Activated gamma-delta T cell (primary cell): ENCODE measurements at regions not wholly inside any gene's neighbourhood (a gene's known extent, or its start where the extent isn't known, plus 50 kb on each side); places are given as distances from the start of the nearest gene placed in this dataset.
"Not testable (repeated sequence)": the region's sequence is repeated elsewhere in the genome, so short reads cannot be mapped to it uniquely, and the experiment has no call there.

Experiments
- DNase-seq: peaks from one replicate; lab custom pipeline; 2025; lab: John Stamatoyannopoulos, UW

DNA sequence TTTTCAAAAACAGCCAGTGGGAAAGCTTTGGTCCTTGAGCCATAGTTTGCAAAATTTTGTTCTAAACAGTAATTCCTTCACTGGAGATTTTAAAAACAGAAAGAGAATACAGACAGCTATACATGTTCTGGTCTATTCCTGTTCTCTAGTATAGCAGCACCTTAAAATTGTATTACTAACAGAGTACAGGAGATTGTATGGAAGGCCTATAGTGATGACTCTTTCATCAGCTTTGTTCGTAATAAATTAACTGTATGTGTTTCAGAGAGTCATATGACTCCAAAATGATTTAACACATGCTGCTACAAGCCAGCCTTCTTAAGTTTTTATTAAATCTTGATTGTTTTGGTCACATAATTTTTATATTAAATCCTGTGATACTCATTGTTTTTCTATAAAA, 1124.6 kb upstream of the FAM98A start:
- DNase-seq = no peak

DNA sequence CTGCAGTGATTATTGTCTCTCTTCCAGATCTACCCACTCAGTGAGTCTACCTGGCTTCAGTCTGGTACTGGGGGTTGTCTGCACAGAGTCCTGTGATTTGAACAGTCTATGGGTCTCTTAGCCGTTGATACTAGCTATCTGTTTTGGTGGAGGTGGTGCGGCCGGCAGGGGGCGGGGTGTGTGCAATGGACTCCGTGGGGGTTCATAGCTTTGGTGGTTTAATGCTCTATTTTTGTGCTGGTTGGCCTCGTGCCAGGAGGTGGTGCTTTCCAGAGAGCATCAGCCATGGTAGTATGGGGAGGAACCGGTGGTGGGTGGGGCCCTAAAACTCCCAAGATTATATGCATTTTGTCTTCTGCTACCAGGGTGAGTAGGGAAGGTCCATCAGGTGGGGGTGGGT, 1120.1 kb upstream of the FAM98A start:
- DNase-seq = no peak

DNA sequence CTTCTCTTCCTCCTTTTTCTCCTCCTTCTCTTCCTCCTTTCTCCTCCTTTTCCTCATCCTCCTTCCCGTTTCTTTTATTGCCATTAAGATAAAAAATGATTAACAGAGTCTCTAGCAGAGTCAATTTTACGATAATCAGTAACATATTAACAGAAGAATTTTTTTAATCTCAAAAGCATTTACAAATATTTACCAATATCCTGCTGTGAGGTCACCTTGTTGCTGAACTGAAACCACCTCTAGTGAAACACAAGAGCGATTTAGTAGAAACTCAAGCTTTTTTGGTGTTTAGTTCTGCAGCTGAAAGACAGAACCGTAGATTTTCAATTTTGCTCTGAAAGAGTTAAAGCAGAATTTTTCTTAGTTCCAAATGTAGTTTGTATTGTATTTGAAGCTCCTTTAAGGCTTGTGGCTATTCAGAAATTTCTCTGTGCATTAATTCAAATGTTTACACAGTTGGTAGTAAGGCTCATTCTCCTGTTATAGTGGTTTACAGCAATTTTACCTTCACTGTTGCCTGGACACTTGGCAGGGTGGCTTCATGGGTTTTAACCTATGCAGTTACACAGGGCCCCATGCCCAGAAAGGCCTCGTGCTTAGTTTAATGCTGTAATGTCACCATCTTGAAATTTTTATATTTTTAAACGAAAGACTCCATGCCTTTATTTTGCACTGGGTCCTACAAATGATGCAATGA, 1106.6 kb upstream of the FAM98A start:
- no peak for DNase-seq

DNA sequence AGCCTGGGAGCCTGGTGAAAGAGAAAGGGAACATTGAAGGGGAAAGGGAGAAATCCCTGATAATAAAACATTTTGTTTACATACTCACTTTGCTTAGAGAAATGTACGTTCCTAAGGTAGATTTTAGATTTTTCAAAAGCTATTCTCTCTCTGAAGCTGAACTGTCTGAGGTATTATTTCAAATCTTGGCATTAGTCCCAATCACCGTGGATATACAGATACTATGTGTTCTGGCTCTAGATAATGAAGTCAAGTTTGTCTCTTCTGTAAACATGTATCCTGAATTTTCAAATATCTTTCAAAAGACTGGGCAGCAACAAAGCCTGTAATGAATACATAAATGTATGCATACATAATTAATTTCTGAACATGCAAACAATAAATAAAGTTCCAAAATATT, 1104.2 kb upstream of the FAM98A start:
- no peak for DNase-seq

DNA sequence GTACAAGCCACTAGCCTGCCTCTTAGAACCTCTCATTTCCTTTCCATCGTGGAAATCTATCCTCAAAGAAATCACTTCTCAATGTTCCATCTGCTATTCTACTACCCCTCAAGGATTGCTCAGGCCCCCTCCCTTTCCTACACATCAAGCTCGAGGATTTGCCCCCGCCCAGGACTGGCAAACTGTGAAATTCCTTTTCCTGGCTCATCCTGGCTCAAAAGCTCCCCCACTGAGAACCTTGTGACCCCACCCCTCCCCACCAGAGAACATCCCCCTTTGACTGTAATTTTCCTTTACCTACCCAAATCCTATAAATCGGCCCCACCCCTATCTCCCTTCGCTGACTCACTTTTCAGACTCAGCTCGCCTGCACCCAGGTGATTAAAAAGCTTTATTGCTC, 1103.3 kb upstream of the FAM98A start:
- not testable (repeated sequence) for DNase-seq

DNA sequence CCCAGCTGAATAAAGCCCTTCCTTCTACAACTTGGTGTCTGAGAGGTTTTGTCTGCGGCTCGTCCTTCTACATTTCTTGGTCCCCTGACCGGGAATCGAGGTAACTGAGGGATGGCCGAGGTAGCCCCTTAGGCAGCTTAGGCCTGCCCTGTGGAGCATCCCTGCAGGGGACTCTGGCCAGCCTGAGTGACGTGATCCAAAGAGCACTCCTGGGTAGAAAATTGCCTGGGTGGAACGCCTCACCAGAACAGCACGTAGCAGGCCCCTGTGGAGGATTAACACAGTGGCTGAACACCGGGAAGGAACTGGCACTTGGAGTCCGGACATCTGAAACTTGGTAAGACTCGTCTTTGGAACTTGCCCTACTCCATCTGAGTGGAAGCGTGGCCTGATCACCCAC, 1078.5 kb upstream of the FAM98A start:
- not testable (repeated sequence) for DNase-seq

DNA sequence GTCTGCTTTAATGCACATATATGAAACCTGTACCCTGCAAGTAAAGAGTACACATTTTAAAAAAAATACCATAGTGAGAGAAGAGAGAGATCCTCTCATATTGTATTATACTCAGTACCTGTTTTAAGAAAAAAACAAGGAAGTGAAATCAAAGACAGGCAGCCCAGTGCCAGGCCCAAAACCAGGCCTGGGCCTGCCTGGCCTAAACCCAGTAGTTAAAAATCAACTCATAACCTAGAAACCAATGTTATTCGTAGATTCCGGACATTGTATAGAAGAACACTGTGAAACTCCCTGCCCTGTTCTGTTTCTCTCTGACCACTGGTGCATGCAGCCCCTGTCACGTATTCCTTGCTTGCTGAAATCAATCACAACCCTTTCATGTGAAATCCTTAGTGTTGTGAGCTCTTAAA, 1078.0 kb upstream of the FAM98A start:
- DNase-seq = not testable (repeated sequence)

DNA sequence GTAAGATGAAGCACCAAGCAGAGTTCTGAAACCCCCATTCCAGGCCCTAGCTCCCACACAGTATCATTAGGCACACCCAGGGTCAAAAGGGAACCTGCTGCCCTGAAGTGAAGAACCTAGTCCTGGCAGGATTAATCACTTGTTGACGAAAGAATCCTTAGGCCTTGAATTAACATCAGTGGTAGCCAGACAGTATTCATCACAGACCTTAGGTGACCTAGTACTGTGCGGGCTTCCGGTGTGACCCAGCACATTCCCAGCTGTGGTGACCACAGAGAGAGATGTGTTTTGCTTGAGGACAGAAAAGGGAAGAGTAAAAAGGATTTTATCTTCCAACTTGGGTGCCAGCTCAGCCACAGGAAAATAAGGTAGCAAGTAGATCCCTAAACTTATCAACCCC, 1071.4 kb upstream of the FAM98A start:
- DNase-seq = no peak

DNA sequence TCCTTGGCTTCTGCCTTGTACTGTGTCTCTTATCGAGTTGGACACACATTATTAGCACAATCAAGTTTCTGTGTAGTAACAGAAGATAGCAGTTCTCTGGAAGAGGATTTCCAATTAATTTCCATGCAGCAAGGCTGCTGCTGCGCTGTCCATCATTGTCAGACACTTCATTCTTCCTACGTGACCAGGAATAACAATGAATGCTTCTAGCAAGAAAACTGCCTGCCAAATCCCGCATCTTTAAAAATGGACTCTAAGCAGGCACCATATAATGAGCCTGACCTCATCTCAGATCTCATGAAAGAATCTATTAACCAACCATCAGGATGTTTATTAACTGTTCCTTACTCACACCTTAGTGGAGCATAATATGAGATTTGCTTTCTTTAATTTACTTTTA, 1067.7 kb upstream of the FAM98A start:
- DNase-seq = no peak

DNA sequence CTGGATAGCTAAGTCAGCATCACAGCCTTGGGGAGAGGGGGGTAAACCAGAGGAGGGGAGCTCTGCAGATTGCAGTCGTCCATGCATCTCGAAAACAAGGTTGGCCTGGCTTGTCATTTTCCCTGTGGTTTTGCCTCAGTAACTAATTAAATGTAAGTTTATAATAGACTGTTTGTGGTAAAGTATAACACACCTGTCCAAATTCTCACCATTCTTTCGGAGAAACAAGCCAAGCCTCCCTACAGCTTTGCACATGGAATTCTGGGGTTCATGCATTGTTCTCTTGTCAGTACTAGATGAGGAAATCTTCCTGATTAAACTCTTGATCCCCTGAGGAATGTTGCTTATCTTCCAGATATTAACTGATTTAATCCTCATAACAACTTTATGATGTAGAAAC, 1065.2 kb upstream of the FAM98A start:
- DNase-seq = no peak

DNA sequence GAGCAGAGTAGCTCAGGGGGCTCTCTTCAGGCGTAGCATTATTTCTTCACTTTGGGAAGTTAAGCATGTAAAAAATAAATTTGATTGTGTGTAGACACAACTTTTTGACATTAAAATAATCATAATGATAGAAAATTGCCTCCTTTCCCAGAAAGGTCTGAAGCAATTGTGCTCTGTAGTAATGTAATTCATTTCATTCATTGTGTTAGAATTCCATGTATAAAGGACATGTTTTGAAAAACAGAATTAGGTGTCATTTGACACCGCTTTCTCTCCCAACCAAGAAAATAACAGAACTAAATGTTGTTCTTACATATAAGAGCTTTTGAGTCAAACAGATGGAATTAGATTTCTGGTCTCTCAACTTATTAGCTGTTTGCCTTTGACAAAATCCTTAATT, 1064.2 kb upstream of the FAM98A start:
- no peak for DNase-seq

DNA sequence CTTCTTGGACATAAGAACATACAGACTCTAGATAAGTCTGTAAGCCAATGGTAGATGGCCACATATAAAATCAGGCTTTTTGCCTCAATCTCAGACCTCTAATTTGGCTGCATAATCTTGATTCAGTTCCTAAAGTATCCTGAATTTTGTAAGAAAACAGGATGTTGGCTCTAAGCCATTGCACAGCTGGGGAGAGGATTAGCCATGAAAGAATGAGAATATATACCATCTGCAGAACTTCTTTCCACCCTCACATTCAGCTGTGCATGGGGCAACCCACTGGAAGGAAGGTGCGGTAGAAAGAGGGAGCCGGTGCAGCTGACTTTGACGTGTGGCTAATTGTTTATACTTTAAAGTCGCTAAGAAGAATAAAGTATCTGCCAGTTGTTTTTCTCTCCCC, 1061.6 kb upstream of the FAM98A start:
- no peak for DNase-seq

DNA sequence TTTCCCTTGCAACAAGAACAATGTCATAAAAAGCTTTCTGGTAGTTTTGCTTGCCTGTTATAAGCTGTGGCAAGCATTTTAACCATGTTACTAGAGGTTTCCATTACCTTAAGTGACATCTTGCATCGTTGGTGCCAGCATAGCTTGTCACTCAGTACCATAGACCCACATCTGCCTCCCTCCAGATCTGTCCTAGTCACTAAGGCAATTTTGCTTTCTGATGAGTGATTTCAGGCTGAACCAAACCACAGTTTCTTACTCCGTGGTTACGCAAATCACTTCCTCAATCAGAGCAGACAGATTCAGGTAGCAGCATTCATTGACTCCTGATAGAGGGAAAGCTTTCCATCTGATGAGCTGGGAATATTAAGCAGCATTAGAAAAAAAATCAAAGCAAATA, 1057.5 kb upstream of the FAM98A start:
- no peak for DNase-seq

DNA sequence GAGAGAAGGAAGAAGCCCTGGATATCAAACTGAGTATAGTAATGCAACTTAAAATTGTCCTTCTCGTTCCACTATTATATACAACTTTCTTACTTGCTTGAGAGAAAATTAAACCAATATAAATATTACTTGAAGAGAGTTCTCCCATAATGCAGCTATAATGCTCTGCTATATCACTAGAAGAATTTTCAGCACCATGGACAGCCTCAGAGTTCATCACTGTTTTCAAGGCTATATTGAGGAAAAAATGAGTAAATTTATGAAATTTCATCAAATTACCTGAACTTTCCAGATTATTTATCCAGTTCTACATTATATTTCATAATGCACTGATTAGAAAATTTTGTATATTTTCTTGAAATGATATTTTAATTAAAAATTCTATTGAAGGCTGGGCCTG, 1053.5 kb upstream of the FAM98A start:
- DNase-seq = no peak

DNA sequence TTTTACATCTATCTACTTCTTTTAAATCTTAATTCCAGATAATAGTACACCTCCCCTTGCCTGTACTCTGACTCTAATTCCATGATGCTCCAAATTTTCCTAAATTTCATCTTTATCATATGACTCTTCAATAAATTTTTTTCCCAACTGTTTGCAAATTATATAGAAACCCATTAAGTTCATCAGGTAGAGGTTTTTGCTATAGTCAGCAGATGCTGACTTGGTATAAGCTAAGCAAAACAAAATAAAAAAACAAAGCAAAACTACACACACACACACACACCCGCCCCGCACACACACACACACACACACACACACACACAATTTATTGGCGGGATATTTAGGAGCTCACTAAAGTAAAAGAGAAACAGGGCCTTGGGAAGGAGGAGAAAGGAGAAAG, 1047.8 kb upstream of the FAM98A start:
- DNase-seq = no peak

DNA sequence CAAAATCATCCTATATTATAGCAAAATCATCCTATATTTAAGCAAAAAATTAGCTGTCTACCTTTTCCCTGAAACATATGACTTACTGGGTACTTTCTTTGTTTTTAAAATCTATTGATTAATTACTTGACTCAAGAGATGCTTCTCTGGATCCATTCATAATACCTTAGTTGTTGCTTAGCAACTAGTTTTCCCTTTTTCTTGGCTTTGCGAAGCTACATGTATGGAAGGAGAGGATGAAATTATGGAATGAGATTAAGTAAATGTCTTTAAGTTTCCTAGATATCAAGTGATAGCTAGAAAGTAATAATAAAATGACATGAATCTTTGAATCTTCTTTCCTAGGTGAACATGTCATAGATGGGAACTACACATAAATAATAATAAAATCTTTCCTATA, 1033.2 kb upstream of the FAM98A start:
- no peak for DNase-seq

DNA sequence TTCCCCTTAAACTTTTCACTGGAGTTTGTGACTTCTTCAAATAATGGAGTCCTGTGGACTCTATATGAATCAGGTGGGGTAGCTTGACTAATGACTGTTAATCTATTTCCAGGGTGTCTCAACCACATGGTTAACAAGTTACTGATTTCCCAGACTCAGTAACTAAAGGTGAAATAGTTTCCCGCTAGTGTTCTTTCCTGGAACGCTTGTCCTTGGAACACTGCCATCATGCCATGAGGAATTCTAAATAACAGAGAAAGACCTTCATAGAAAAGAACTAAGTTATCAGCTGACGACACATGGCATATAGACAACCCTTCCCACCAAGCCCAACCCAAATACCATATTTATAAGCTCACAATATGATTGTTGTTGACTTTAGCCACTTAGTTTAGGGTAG, 1027.9 kb upstream of the FAM98A start:
- no peak for DNase-seq

DNA sequence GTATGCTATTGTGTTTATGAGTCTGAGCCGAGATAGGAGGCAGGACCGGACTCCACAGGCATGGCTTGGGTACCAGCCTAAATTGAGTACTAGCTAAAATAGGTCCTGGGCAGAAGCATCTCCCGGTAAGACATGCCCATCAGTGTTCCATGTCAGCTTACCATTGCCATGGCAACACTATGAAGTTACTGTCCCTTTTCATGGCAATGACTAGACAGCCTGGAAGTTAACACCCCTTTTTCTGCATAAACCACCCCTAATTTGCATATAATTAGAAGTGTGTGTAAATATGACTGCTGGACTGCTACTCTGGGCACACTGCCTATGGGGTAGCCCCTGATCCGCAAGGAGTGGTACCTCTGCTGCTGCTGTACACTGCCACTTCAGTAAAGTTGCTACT, 1005.1 kb upstream of the FAM98A start:
- no peak for DNase-seq

DNA sequence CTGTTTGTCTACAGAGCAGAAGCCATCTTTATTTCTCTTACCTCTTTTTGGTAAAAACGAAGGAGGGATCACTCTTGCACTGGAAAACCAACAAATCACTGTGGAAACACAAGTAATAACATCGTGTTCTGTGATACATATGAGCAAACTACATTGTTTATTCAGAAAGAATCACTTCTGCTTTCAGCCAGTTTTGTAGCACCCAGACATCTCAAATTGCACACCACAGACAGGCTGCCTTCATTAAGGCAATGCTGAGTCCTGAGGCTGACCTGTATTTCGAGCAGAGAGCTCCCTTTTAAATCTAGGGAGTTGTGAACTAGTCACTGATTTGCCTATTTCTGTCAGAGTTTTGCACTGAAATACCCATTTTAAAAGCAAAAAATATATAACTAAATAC, 1003.2 kb upstream of the FAM98A start:
- no peak for DNase-seq

DNA sequence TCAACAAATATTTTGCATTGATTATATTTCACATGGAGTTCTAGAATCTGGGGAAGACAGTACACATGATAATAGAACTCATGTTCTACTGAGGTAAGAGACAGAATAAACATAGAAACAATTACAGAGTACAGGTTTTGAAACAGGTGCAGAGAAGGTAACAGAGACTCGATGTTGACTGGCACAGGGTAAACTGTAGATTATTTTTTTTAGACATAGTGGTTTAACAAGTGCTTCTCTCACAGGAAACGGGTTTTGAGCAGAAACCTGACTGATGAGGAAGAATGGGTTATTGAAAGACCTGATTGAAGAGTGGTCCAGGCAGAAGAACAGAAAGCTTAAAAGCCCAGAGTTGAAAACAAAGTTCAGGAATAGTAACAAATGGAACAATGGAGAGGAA, 1002.5 kb upstream of the FAM98A start:
- DNase-seq = no peak

DNA sequence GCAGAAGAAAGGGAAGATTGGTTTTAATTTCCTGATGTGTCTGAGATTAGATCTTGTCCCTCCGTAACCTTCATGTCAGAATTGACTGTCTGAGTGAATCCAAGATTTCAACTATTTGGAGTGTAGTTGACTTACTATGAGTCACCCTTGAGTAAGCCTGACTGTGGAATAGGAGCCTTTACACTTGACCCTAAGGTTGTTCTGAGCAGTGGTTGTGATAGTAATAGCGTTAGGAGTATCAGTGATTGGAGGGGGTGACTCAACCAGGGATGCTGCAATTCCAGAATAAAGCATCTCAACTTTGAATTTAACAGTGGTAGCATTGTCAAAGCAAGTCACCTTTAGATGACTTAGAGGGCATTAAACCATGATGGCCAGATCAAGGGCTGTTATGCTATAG, 979.5 kb upstream of the FAM98A start:
- DNase-seq = no peak

DNA sequence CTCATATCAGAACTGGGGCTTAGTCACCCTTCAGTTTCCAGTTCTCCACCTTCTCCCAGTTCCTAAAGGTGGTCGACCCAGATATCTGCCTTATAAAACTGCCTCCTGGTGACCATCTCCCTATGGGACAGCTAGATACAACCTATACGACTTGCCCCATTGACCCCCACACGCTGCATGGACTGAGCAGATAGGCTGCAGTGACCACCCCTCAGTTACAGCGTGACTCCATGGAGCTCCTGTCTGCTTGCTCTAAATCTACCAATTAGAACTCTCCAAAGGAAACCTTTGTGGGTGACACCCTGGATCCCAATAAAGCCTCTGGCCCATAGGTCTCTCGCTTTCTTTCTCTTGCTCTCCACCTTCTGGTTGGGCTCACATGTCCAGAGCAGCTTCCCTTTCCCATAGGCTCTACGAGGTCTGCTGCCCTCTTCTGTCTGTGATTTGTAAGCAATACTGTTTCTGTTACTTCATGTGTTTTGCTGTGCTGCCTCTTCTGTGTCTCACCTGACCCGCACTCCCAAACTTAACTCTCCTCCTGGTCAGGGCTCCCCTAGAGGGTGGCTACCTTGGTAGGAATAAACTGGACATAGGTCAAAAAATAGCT, 971.3 kb upstream of the FAM98A start:
- no peak for DNase-seq

DNA sequence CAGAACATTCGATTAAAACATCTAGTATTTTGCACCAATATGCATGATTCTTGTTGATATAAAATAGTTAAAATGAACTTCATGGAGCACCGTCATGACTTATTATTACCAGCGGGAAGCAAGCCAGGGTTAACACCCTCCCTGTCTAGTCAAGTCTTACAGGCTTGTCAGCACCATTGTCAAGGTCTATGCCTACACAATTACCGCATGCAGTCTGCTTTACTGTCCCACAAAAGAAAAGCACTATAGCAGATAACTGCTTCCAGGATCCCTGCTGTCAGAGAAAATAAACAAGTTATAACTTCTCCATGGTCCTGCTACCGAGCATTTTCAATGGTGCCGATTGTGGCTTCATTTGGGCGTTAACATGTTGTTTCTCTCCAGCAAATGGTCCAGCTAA, 968.0 kb upstream of the FAM98A start:
- DNase-seq = no peak

DNA sequence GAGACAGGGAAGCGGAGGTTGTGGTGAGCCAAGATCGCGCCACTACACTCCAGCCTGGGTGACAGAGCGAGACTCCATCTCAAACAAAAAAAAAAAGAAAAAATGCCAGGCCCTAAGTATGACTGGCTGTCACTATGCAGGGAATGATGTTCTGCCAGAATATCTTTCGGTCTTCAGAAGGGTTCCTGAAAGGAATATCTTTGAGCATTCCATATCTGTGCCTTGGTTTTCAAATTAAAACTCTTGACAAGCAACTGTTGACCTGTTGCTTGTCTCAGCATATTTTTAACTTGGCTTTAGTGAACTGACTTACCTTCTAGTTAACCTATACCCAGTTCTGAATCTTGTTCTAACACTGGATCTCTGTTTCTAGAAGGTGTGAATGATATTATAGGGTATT, 953.2 kb upstream of the FAM98A start:
- no peak for DNase-seq
